ENCODE measurements at regions not wholly inside any gene's neighbourhood (a gene's known extent, or its start where the extent isn't known, plus 50 kb on each side); places are given as distances from the start of the nearest gene placed in this dataset.

DNA sequence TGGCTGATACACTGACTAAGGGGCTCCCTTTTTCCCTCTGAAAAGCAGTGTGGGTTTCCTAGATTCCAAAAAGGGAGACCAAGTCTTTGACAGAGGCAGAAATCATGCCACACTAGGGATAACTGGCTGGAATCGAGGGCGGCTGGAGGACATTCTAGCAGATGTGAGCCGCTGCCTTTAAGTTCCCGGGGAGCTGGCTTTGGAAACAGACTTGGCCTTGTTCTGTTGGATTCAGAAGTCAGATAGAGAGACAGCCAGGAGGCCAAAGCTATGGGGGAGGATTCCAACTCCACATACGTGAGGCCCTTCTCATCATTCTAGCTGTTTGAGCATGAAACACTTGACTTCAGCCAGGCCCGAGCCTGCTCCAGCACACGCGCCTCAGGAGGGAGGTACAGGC lies 109.9 kb upstream of the FOXC1 start:
- peaks cover 4% of the 10 kb centered on the region for H3K27me3 ChIP-seq (ENCODE audit: insufficient read depth, low read length, poor library complexity)
- H3K4me1 ChIP-seq (ENCODE audit: insufficient read depth, low read length): no peaks in the 10 kb centered on the region
- no peak overlapping the region for H3K4me3 ChIP-seq (ENCODE audit: low read depth in 1 of 2, low read length in 2 of 2)
- H3K36me3 ChIP-seq (ENCODE audit: insufficient read depth, low read length): no peaks in the 10 kb centered on the region
- H4K20me1 ChIP-seq (ENCODE audit: insufficient read depth, low read length): no peaks in the 10 kb centered on the region
- DNase-seq (no peak), ATAC-seq (ENCODE audit: insufficient read depth, low read depth) (no peak)
- TF ChIP-seq EZH2 (IDR thresholded peaks at IDR 0.05; ENCODE audit: borderline replicate concordance, low read depth, low read length, severe bottlenecking): no peak
- TF ChIP-seq, protein P1, sequence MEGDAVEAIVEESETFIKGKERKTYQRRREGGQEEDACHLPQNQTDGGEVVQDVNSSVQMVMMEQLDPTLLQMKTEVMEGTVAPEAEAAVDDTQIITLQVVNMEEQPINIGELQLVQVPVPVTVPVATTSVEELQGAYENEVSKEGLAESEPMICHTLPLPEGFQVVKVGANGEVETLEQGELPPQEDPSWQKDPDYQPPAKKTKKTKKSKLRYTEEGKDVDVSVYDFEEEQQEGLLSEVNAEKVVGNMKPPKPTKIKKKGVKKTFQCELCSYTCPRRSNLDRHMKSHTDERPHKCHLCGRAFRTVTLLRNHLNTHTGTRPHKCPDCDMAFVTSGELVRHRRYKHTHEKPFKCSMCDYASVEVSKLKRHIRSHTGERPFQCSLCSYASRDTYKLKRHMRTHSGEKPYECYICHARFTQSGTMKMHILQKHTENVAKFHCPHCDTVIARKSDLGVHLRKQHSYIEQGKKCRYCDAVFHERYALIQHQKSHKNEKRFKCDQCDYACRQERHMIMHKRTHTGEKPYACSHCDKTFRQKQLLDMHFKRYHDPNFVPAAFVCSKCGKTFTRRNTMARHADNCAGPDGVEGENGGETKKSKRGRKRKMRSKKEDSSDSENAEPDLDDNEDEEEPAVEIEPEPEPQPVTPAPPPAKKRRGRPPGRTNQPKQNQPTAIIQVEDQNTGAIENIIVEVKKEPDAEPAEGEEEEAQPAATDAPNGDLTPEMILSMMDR (IDR thresholded peaks at IDR 0.05; ENCODE audit: borderline replicate concordance, extremely low read depth, low read length, poor library complexity, severe bottlenecking): no peak
- H3K27ac ChIP-seq (ENCODE audit: low read length): no peak overlapping the region
- no peaks in the 10 kb centered on the region for H3K79me2 ChIP-seq (ENCODE audit: insufficient read depth, low read length)
- no peak overlapping the region for H2AFZ ChIP-seq (ENCODE audit: low read depth, low read length)
- H3K9ac ChIP-seq (ENCODE audit: low read depth, low read length): no peak overlapping the region
- no peak overlapping the region for H3K4me2 ChIP-seq (ENCODE audit: insufficient read depth, low read length)
- no peaks in the 10 kb centered on the region for H3K9me3 ChIP-seq (ENCODE audit: insufficient read depth, low read length, severe bottlenecking)

DNA sequence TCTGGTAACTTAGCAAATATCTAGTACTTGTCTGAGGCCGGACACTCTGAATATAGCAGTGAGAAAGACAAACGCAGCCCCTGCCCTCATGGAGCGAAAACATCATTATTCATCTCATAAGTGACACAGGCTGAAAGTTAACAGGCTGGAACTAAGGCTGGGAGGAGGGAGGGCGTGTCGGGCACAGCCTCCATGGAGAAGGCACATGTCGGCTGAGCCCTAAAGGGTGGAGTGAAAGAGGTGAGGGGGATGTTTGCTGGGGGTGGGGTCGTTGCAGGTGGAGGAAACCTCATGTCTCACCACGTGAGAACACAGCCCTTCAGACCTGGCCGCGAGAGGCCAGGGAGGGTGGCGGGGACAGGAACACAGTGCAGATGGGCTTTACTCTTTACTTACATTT lies 108.8 kb upstream of the FOXC1 start:
- DNase-seq: no peak
- no peak overlapping the region for H2AFZ ChIP-seq (ENCODE audit: low read depth, low read length)
- TF ChIP-seq, protein P1 (IDR thresholded peaks at IDR 0.05; ENCODE audit: borderline replicate concordance, extremely low read depth, low read length, poor library complexity, severe bottlenecking): no peak
- TF ChIP-seq EZH2 (IDR thresholded peaks at IDR 0.05; ENCODE audit: borderline replicate concordance, low read depth, low read length, severe bottlenecking): no peak
- H3K4me2 ChIP-seq (ENCODE audit: insufficient read depth, low read length): no peak overlapping the region
- no peaks in the 10 kb centered on the region for H3K79me2 ChIP-seq (ENCODE audit: insufficient read depth, low read length)
- no peaks in the 10 kb centered on the region for H3K4me1 ChIP-seq (ENCODE audit: insufficient read depth, low read length)
- peaks cover 9% of the 10 kb centered on the region for H3K27me3 ChIP-seq (ENCODE audit: insufficient read depth, low read length, poor library complexity)
- no peak overlapping the region for H3K4me3 ChIP-seq (ENCODE audit: low read depth in 1 of 2, low read length in 2 of 2)
- no peaks in the 10 kb centered on the region for H3K36me3 ChIP-seq (ENCODE audit: insufficient read depth, low read length)
- no peak overlapping the region for H3K27ac ChIP-seq (ENCODE audit: low read length)
- no peaks in the 10 kb centered on the region for H3K9me3 ChIP-seq (ENCODE audit: insufficient read depth, low read length, severe bottlenecking)
- ATAC-seq (ENCODE audit: insufficient read depth, low read depth): no peak
- H4K20me1 ChIP-seq (ENCODE audit: insufficient read depth, low read length): no peaks in the 10 kb centered on the region
- H3K9ac ChIP-seq (ENCODE audit: low read depth, low read length): no peak overlapping the region

DNA sequence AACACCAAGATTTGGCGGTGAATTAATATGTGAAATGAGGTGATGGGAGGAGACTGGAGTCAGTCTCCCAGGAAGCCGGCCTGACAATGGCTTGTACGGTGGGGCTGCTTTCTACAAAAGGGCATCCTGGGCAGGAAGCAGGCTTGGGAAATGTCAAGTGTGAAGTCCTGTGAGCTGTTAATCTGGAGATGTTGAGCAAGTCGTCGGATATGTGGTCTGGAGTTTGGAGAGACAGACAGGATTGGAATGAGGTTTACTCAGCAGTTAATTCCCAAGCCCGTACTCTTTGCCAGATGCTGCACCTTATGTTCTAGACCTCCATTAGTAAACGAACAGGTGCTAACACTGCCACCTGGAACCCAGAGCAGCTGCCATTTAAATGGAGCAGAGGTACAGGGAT lies 107.7 kb upstream of the FOXC1 start:
- ATAC-seq (ENCODE audit: insufficient read depth, low read depth) (no peak), DNase-seq (no peak)
- TF ChIP-seq EZH2 (IDR thresholded peaks at IDR 0.05; ENCODE audit: borderline replicate concordance, low read depth, low read length, severe bottlenecking): no peak
- TF ChIP-seq, protein P1 (IDR thresholded peaks at IDR 0.05; ENCODE audit: borderline replicate concordance, extremely low read depth, low read length, poor library complexity, severe bottlenecking): no peak
- Histone ChIP-seq H3K79me2 (ENCODE audit: insufficient read depth, low read length) (no peaks in the 10 kb centered on the region), H3K27me3 (ENCODE audit: insufficient read depth, low read length, poor library complexity) (peaks cover 9% of the 10 kb centered on the region), H3K4me3 (ENCODE audit: low read depth in 1 of 2, low read length in 2 of 2) (no peak overlapping the region), H3K4me2 (ENCODE audit: insufficient read depth, low read length) (no peak overlapping the region), H2AFZ (ENCODE audit: low read depth, low read length) (no peak overlapping the region), H3K9ac (ENCODE audit: low read depth, low read length) (no peak overlapping the region), H3K4me1 (ENCODE audit: insufficient read depth, low read length) (no peaks in the 10 kb centered on the region), H3K27ac (ENCODE audit: low read length) (no peak overlapping the region), H3K36me3 (ENCODE audit: insufficient read depth, low read length) (no peaks in the 10 kb centered on the region), H3K9me3 (ENCODE audit: insufficient read depth, low read length, severe bottlenecking) (no peaks in the 10 kb centered on the region), H4K20me1 (ENCODE audit: insufficient read depth, low read length) (no peaks in the 10 kb centered on the region)

DNA sequence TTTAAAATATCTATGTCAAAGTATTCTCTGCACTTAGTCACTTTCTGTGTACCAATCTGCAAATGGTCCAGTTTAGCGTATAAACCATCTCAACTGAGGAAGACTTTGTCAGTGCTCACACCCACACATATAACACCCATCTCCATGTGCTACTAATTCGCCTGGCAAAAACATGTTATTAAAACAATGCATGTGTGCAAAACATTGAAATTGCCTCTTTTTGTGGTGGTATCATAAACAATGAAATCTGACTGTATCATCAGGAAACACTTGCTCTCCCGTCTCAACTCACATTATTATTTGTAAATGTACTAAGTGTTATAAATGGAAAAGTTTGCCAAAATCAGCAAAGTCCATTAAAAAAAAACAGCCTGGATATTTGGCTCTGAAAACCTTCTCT lies 105.9 kb upstream of the FOXC1 start:
- TF ChIP-seq, protein P1 (IDR thresholded peaks at IDR 0.05; ENCODE audit: borderline replicate concordance, extremely low read depth, low read length, poor library complexity, severe bottlenecking): no peak
- no peak for TF ChIP-seq EZH2 (IDR thresholded peaks at IDR 0.05; ENCODE audit: borderline replicate concordance, low read depth, low read length, severe bottlenecking)
- no peak overlapping the region for H2AFZ ChIP-seq (ENCODE audit: low read depth, low read length)
- H4K20me1 ChIP-seq (ENCODE audit: insufficient read depth, low read length): no peaks in the 10 kb centered on the region
- H3K27me3 ChIP-seq (ENCODE audit: insufficient read depth, low read length, poor library complexity): peaks cover 9% of the 10 kb centered on the region
- no peaks in the 10 kb centered on the region for H3K79me2 ChIP-seq (ENCODE audit: insufficient read depth, low read length)
- H3K27ac ChIP-seq (ENCODE audit: low read length): no peak overlapping the region
- no peak overlapping the region for H3K4me2 ChIP-seq (ENCODE audit: insufficient read depth, low read length)
- no peak overlapping the region for H3K9ac ChIP-seq (ENCODE audit: low read depth, low read length)
- no peaks in the 10 kb centered on the region for H3K36me3 ChIP-seq (ENCODE audit: insufficient read depth, low read length)
- no peaks in the 10 kb centered on the region for H3K4me1 ChIP-seq (ENCODE audit: insufficient read depth, low read length)
- DNase-seq: no peak
- ATAC-seq (ENCODE audit: insufficient read depth, low read depth): no peak
- H3K4me3 ChIP-seq (ENCODE audit: low read depth in 1 of 2, low read length in 2 of 2): no peak overlapping the region
- H3K9me3 ChIP-seq (ENCODE audit: insufficient read depth, low read length, severe bottlenecking): no peaks in the 10 kb centered on the region

Data from DND-41 (cell line).